HG03469 (cell line): ENCODE measurements at regions not wholly inside any gene's neighbourhood (a gene's known extent, or its start where the extent isn't known, plus 50 kb on each side); places are given as distances from the start of the nearest gene placed in this dataset.
"Not testable (repeated sequence)": the region's sequence is repeated elsewhere in the genome, so short reads cannot be mapped to it uniquely, and the experiment has no call there.

Experiments used
- ATAC-seq: cut with Tn5 transposase; IDR thresholded peaks from one replicate; pipeline ENCODE4 v1.9.1; 2021; ENCODE audit warnings: mild to moderate bottlenecking, moderate library complexity, moderate number of reproducible peaks; ENCODE audit not compliant: unreplicated experiment

DNA sequence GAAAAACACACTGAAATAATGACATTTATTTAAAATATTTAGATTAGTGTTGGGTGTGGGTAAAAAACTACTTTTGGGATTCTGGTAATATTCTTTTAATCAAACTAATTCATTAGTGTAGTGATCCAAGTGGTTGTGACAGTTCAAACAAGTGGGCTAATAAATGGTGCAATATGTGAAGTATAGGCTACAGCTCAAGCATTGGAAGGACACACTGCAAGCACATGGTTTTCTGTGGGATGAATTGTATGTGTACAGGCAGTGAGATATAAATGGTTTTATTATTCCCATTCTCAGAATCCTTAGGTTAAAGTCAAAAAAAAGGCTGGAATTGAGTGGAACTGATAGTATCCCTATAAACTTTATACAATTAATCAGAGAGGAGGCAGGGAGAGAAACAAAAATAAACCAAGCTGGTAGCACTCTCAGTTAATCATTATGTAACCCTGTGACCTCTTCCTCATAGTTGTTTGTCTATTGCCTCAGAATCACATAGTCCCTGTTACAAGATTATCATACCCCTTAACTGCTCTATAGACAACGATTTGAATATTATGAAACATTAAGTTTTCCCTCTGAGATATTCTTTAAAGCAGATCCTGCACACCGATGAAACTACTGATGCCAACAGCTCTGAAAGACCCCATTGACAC lies 1755.4 kb upstream of the ACO1 start:
- ATAC-seq = no peak

- ATAC-seq = no peak
These were observed 1754.0 kb upstream of the ACO1 start for GRCh38 chr9:30630459-30630858.

GRCh38 chr9:30646639-30647038 lies 1737.8 kb upstream of the ACO1 start:
- ATAC-seq = not testable (repeated sequence)

DNA sequence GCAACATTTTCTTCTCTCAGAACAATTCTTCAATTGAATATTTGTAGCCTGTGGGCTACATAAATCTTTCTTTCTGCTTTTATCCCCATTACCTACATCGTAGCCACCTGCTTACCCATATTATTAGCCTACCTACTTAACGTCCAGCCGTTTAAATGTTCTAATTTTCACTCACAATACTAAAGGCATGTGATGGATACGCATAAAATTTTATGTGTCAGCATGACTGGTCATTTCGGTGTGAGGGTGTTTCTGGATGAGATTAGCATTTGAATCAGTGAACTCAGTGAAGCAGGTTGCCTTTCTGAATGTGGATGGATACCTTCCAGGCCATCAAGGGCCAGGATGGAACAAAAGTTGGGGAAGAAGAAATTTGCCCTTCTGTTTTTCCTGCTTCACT lies 1722.5 kb upstream of the ACO1 start:
- no peak for ATAC-seq

DNA sequence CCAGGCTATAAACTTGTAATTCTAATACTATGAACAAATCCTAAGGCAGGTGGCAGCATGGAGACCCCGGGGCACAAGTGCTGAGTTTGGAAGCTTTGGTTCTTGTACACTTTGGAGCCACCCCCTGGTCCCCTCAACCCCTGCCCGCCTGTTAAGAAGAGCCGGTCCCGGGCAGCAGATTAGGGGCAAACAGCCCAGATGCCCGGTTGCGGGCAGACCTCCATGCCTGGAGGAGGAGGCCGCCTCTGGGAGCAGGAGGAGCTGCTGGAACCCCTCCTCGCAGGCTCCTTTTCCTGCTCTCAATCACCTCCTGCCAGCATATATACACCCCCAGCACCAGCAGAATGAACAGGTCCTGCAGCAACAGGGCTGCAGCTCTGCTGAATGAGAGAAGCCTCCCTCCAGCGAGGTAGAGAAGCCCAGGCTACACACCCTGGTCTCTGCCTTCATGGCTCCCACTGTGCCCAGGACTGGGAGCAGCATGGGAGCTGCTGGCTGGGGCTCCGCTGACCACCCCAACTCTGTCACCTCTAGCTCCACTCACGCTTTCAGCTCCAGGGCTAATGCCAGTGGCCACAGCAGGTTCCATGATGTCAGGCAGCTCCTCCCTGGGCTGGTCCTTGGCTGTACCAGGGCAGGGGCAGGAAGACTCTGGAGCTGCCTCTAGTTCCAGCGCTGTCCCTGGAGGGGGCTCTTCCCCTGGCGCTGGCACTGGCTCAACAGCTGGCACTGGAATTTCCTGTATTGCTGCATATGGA lies 1713.5 kb upstream of the ACO1 start:
- no peak for ATAC-seq

GRCh38 chr9:30673132-30673531 lies 1711.3 kb upstream of the ACO1 start:
- ATAC-seq = no peak

DNA sequence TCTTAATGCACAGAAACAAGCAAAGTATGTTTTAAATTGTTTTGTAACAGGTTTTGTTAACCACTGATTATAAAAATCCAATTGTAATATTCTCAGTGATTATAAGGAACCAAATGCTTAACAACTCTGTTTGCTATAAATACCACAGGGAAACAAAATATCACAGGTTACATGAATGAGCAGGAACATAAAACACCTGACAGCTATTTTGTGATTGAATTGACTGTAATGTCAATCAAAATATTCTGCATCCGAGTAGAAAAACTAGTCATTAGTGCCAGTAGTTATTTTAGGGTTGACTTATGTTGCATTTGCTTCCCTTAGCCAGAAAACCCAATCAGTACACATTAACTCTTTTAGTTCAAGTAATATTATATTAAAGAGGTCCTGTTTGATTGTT lies 1707.8 kb upstream of the ACO1 start:
- ATAC-seq = no peak

GRCh38 chr9:30677221-30677620 lies 1707.2 kb upstream of the ACO1 start:
- no peak for ATAC-seq

DNA sequence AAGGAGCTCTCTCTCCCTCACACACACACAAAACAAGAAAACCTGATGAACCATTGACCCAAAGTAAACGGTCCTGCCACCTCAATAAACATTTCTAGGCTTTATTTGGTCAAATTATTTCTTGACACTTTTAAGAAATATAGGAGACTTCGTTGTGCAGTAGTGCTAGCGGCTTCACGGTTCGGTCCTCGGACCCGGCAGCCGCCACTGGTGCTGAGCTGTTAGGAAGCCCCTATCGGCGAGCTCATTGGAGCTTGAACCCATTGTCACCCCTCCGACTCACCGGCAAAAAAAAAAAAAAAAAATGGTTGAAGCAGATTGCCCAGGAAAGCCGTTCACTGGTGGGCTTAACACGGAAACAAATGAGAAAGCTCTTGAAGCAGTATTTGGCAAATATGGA lies 1695.6 kb upstream of the ACO1 start:
- no peak for ATAC-seq

GRCh38 chr9:30697958-30698357 lies 1686.5 kb upstream of the ACO1 start:
- no peak for ATAC-seq

- ATAC-seq = no peak
These were observed 1672.9 kb upstream of the ACO1 start for GRCh38 chr9:30711591-30711990.

DNA sequence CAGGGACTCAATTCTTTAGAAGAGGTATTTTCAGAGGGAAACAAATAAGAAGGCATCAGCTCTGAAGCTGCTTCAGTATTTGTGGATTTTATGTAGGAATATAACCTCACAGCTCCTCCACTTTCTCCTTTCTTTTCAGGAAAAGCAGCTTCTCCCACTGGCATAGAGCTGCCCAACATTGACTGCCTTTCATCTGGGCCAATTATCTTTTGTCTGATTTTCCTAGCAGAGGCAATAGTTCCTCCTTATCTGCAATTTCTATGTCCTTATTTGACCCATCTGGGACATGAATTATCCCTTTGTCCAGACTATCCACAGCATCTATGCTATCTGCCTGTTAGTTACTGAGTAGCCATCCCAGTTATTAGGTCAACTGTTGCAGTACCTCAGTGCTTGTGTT lies 1671.2 kb upstream of the ACO1 start:
- no peak for ATAC-seq

- no peak for ATAC-seq
These were observed 1670.1 kb upstream of the ACO1 start for GRCh38 chr9:30714389-30714788.

DNA sequence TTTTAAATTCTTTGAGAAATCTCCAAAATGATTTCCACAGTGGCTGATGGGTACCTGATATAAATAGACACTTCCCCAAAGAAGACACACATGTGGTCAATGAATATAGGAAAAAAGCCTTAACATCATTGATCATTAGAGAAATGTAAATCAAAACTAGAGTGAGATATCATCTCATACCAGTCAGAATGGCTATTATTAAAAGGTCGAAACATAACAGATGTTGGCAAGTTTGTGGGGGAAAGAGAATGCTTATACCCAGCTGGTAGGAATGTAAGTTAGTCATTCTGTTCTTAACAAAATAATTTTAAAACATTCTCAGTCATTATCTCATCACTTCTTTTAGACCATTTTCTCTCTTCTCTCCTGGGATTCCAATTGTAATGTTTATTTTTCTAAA lies 1666.0 kb upstream of the ACO1 start:
- ATAC-seq = no peak

DNA sequence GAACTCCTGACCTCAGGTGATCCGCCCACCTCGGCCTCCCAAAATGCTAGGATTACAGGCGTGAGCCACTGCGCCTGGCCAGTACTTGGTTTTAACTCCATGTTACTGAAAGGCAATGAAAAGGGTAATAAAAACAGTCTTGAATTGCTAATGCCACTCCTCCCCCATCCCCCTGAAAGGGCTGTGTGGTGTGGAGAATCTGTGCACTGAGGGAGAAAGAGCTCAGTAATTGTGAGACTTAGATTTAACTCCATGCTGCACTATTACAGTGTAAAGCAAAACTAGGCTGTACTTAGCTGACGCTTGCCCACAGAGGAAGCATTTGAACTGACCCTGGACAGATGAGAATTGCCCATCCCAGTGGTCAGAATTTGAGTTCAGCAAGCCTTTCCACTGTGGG lies 1662.4 kb upstream of the ACO1 start:
- ATAC-seq = no peak

- no peak for ATAC-seq
These were observed 1660.8 kb upstream of the ACO1 start for GRCh38 chr9:30723656-30724055.

GRCh38 chr9:30732060-30732459 lies 1652.4 kb upstream of the ACO1 start:
- ATAC-seq = no peak

DNA sequence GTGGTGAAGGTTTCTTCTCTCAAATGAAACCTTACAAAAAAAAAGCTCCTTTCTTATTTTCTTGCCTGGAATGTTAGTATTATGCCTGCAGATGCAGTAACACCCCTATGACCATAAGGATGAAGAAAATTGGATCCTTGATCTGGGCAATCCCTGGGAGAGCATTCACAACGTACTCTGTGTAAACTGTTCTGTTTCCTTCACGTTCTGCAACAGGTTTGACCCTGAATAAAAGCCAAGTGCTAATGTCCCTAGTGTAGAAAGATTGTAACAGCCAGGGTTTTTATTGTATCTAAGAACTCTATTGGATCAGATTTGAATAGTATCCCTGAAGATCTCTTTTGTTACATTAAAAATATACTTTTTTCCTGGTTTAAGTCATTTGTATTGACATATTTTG lies 1639.6 kb upstream of the ACO1 start:
- no peak for ATAC-seq

GRCh38 chr9:30746589-30746988 lies 1637.9 kb upstream of the ACO1 start:
- ATAC-seq = no peak

DNA sequence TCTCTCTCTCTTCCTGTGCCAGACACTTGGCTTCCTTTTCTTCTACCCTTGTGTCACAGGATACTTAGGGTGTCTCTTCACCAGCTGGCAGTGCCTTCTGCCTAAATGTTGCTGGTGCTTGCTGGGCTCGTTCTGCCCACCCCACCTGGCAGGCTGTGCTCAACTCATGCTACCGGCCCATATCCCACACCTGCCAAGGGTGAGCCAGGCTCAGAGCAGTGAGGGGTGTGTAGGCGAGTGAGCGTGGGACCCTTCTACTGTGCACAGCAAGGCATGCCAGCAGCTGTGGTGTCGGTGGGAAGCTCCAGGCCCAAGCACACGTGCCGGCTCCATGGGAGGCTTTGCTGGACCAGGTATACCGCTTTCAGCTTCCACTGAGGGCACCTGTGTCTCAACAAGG lies 1626.7 kb upstream of the ACO1 start:
- no peak for ATAC-seq

GRCh38 chr9:30758726-30759446 lies 1625.6 kb upstream of the ACO1 start:
- ATAC-seq = no peak

GRCh38 chr9:30765318-30765717 lies 1619.1 kb upstream of the ACO1 start:
- no peak for ATAC-seq
